Smooth muscle cell of the brain vasculature (primary cell): ENCODE measurements at regions not wholly inside any gene's neighbourhood (a gene's known extent, or its start where the extent isn't known, plus 50 kb on each side); places are given as distances from the start of the nearest gene placed in this dataset.

Experiments used
- DNase-seq: peaks from one replicate; pipeline ENCODE4 v3.0.0-alpha.2; 2012; ENCODE audit warnings: low read depth, low spot score

DNA sequence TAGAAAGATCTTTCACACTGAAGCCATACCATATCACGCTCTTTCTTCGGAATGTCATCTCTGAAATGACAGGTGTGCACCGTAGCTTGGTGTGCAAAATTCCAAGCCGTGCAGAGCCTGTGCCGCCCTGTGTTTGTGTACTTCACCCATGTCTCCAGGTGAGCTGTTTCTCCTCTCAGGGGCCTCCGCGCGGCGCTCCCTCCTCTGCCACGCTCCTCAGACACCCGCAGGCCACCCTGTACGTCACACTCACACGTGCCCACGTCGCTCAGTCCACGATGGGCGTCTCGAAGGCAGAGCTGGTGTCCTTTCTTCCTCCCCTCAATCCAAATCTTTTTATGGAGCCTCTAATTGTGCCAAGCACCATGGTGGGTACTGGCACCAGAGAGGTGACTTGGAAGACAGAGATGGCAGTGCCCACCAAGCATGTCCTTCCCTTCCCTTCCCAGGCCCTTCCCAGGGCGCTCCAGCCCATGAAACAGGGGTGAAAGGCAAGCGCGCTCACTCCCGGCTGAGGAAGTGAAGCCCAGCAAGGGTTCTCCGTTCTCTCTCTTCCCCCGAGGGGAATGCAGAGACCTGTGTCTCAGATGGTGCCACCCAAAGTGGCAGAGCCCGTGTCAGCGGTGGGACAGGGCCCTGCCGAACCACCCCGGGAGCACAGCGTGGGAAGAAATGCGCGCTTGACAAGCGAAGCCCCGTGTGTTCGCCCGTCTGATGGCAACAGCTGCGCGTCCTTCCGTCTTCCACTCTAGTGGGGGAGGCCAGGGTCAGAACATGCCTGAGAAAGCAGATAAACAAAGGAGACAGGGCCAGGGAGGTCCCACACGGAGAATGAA lies 292.5 kb upstream of the SHH start:
- DNase-seq = no peak

DNA sequence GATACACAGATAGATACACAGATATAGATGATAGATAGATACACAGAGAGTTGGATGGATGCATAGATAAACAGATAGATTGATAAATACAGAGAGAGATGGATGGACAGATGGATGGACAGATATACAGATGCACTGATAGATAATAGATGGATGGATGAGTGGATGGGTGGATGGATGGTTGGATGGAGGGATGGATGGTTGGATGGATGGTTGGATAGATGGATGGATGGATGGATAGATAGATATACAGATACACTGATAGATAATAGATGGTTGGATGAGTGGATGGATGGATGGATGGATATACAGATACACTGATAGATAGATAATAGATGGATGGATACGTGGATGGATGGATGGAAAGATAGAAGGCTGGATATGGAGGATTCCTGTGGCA lies 290.0 kb upstream of the SHH start:
- no peak for DNase-seq

DNA sequence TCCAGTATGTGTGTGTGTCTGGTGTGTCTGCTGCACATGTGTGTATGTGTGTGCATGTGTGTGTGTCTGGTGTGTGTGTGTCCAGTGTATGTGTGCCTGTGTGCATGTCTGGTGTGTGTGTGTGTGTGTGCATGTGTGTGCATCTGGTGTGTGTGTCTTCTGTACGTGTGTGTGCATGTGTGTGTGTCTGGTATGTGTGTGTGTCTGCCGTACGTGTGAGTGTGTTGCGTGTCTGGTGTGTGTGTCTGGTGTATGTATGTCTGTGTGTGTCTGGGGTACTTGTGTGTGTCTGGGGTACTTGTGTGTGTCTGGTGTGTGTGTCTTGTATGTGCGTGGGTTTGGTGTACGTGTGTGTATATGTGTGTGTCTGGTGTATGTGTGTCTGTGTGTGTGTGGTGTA lies 289.1 kb upstream of the SHH start:
- no peak for DNase-seq

DNA sequence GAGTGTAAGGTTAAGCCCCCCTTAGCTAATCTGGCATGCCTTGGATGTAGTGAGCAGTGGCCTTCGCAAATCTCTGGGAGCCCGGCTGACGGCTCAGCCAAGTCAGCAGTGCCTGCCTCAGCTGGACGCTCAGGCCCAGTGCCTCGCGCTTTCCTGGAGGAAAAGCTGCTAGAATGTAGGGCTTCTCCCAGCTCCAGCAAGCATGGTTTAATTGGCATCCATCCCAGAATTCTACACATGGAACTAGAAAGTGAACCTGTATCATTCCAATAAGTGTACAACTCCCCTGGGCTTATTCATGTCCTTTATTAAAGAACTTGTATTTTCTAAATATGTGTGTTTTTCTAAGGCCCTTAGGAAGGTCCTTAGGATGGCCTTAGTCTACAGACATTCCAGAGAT lies 287.8 kb upstream of the SHH start:
- no peak for DNase-seq

DNA sequence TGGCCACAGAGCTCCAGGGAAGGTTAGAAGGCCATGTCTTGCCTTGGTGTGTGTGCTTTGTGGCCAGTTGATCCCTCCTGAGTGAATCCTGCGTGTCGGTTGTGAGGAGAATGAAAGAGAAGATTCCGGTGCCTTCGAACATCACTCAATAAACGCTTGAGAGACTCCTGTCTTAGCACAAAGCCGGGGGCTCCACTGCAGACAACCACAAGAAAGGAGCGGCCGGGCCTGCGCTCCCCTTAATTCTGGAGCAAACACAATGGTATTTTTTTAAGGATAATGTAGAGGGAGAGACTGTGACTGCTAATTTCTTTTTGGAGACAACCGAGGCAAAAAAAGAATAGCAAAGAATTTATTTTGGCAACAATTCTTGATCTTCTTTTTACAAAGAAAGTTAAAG lies 286.8 kb upstream of the SHH start:
- no peak for DNase-seq

DNA sequence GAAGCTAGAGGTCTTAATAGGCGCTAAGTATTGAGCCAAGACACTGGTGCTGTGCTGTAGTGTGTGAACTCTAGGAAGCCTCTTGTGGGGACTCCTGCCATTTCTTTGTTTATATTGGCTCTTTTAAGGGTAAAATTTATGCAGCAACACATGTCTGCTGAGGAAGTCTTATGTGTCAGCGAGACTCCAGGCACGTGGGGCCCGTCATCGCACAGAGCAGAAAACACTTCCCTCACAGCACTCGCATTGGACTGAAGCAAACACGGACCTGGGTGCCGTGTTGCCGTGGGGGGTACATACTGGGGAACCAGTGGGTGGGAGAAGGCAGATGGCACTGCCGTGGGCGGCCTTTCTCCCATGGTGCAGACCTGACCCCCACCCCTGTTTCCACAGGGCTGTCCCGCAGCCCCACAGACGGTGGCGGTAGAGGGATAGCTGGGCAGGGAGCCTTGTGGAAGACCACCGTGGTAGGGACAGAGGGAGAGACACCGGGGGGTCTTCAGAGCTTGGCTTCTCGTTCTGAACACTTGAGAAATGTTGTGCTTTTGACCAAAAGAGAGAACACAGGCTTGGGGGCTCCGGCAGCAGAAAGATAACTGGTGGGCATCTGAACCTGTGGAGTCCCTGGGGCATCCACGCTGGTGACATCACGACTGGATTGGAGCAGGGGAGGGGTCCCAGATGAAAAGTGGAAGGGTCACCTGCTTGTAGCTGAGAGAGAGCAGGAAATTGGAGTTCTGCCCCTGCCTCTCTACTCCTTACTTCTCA lies 284.7 kb upstream of the SHH start:
- no peak for DNase-seq

DNA sequence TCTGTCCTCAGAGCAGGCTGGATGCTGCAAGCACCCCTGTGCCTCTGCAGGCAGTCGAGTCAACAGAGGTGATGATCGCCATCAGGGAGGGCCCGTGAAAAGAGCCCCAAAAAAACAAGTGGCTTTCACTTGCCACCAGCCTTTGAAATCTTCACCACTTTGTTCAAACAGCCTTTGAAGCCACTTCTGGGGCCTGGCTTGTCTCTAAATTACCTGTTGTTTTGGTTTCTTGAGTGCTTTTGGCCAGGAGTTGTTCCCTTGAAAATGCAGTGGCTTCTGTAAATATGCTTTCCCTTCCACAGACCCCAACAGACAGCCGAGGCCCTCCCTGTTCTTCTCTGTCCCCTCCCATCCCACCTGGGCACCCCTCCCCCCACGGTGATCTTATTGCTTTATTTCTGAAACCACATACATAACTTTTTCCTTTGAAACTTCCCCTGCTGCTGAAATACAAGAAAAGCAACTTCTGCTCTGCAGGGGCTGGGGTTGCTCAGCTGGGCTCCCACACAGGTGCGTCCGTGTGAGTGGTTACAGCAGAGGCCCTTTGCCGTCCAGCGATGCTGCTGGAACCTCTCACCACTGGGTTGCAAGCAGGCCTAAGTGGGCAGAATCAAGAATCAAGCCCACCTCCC lies 283.8 kb upstream of the SHH start:
- no peak for DNase-seq

DNA sequence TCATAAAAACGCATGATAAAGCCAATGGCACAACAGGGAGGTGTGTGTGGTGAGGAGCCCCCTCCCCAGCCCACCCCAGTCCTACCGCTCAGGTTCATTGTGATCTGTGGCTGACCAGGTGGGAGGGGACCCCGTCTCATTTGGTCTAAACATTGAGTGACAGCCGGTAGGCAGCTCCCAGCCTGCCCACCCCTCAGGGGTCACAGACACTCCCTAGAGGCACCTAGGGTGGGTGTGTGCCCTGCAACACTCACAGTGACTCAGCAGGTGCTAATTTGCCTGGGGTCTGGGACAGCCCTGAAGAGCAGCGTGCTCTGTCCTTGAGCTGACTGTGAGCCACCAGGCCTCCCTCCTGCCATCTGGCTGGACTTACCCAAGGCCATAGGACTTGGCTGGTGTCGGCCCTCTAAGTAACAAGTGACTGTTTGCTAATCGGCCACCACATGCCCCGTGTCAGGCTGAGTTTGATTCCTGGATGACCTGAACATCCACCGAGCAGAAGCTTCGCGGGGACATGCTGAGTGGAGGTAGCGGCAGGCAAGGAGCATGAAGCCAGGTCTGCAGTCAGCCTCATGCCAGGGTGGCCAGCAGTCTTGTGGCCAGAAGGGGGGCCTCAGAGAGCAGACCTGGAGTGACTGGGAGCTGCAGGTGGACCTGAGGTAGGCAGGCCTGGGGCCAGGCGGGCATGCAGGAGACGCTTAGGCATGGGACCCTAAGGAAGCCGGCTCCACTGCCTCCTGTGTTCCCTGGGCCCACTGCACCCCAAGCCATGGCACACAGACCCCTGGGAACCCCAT lies 282.3 kb upstream of the SHH start:
- no peak for DNase-seq

DNA sequence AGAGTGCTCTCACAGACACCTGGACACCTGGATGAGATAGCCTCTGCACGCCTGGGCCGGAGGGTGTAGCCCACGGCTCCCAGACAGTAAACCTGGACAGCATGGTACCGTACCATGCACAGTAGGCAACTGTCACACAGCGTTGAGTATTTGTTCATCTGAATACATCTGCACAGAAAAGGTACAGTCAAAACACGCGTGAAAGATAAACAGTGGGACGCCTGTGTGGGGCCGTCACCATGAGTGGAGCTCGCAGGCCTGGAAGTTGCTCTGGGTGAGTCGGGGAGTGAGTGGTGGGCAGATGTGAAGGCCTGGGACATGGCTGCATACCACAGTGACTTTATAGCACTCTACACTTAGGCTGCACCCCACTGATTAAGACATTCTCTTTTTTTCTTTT lies 280.0 kb upstream of the SHH start:
- no peak for DNase-seq

DNA sequence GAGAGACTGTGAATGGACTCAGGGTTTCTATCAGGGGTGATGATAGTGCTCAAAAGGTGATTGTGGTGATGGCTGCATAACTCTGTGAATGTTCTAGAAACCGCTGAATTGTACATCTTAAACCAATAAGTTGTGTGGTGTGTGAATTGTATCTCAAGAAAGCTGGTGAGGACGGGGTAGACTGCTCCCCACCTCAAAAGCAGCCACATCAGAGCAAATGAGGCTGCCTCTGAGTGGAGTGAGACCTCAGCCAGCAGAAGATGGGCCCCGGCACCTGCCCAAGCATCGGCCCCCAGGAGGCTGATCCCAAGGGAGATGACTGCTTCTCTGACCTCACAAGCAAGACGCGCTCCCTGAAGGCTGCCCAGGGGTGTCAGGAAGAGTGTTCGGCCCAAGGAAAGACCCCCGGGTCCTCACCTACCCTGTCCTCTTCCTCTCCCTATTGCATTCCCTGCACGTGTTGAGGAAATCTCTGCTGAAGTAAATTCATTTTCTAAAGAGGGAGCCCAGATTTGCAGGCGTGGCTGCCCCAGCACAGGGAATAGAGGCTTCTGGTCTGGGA lies 279.3 kb upstream of the SHH start:
- no peak for DNase-seq

DNA sequence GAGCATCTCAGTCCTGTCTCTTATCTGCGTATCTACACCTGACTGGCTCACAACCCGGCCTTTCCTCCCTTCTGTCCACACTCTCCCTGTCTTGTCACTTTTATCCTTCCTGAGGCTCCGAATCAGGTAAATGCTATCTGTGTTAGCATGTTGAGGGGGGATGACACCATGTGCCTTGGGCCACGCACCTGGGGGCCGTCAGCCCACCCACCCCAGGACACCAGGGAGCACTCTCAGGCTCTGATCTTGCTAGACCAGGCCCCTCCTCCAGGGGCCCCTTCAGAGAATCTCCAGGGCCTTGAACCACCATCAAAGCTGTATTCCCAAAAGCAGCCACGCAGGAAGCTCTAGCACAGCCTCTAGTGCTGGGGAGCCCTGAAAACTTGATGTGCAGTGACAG lies 278.7 kb upstream of the SHH start:
- no peak for DNase-seq

DNA sequence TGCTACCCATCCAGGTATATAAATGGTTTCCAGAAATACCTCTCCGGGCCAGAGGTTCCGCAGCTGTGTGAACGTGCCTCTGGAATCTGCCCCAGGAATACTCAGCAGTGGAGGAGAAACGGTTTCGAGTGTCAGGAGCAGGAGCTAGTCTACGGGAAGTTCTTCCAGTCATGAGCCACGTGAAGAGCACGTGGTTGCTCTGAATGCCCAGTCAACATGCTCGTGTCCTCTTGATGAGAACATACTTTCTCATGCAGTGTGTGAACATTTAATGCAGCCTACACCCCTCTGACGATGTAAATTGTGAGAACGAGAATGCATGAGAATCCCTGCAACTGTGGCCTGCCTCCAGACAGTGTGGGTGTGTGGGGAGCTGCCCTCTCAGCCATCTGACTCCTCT lies 277.0 kb upstream of the SHH start:
- no peak for DNase-seq

DNA sequence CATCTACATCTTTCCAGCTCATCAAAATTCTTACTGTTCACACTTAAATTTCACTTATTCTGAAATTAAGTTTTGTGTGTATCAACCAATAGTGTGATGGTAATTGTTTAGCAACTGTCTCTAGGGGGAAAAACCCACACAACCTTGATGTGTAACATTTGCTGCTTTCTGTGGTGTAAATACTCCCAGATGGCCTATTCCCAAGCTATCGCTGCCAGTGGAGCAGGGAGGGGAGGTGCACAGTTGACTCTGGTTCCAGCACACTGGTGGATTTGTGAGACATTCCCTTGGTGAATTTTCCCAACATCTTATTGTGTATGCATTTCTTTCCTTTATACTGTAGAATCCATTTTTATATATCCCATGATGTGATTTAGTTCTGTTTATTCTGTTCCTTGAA lies 275.9 kb upstream of the SHH start:
- DNase-seq = no peak

DNA sequence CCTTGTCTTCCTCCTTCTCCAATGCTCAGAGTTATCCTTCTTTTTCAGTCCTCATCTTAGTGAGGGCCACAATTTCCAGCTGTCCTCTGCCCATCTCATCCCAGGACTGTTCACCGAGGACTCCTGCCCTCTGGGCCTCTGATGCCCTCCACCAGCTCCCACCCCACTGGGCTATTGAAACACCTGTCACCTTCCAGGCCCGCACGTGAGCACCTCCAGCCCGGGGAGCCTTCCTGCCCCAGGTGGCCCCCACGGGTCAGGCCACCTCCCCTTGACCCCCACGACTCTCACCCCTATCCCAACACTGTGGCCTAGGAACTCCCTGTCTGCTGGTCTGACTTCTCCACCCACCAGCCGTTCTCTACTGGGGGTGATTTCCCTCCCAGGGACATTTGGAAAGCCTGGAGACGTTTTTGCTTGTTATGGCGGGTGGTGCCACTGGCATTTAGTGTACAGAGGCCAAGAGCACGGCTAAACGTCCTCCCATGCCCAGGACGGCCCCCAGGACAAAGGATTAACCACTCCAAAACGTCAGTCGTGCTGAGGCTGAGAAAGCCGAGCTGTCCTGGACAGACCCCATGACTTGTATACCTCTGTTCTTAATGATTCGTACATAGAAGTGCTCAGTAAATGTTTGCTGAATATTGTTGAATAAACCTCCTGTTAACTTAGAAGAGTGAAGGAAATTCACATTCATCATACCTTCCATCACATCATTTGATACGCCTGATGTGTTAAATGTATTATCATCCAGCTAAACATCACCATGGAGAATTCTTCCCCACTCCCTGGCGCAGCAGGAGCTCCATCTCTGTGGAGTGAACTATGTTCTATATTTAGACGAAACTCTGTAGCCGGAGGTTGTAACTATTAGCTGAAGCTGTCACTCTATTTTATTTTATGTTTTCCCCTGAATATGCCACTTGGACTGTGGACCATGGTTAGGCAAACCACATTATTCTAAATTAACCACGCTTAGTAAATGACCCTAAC lies 270.1 kb upstream of the SHH start:
- no peak for DNase-seq

DNA sequence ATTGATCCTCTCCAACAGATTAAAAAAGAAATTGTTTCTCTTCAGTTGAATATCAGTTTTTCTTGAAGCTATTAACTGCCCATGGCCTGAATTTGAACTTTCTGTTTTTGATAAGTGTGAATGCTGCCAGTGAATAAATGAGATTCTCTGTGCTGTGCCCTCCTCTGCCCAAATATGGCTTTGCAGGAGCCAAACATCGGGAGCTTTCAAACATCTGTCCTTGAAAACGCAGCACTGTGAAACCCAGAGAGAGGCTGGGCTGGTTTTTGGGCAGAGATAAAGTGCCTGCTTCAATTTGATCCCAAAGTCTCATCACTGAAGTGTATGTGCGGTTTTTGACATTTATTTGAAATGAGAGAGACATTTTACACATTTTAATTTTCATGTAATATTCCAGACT lies 268.3 kb upstream of the SHH start:
- DNase-seq = no peak

DNA sequence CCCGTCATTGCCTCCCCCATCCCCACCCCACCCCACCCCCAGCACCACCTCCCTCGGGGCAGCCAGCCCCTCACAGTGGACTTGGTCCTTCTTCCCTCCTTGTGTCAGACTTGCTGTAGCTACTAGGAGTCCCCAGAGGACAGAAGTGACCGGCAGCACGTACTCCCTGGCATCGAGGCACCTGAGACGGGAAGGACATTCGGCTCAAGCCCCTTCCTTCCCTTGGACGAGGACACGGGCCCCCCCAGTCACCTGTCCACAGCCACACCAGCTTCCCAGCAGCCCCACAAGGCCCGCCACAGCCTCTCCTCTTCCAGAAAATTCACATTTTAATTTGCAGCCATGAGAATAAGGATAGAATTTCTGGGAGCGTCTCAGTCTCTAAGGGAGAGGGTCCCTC lies 267.8 kb upstream of the SHH start:
- DNase-seq = no peak

DNA sequence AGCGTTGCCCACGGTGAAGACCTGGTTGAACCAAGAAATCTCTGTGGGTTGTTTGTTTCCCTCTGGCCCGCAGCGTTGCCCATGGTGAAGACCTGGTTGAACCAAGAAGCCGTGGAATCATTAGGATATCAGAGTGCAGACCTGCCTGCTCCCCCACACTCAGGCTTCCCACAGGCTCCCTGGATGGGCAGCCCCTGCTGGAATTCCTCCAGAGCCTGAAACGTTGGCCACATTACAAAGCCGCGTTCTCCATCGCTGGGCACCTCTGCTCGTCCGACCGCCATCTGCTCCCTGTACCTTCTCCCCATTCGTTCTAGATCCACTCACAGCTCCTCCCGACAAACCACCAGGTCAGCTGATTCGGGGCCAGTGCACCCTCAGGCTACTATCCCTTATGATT lies 266.9 kb upstream of the SHH start:
- DNase-seq = no peak

DNA sequence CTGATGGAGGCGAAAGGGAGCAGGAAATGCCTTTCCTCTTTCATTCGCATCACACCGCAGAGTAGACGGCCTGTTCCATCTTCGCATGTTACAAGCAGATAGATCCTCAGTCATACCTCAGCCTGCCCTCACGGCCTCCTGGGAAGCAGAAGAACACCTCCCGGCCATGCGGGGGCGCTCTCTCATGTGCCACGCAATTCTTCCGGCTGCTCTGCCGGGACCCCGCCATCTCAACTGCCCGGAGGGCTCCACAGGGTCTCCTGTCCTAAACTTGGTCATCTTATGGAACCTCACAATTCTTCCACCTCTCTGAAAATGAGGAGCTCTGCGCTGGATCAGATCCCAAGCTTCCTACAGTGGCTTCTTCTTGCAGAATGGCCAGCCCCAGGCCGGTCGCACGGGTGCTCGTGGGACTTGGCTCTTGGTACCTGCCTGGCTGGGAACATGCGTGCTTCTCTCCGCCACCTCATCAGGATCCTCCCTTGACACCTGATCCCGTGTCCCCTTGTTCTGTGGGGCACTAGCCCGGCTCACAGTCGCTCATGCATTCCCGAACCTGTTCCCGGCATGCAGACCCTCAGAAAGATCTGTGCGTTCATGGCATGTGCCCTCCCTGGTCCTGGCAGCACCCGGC lies 262.8 kb upstream of the SHH start:
- no peak for DNase-seq

DNA sequence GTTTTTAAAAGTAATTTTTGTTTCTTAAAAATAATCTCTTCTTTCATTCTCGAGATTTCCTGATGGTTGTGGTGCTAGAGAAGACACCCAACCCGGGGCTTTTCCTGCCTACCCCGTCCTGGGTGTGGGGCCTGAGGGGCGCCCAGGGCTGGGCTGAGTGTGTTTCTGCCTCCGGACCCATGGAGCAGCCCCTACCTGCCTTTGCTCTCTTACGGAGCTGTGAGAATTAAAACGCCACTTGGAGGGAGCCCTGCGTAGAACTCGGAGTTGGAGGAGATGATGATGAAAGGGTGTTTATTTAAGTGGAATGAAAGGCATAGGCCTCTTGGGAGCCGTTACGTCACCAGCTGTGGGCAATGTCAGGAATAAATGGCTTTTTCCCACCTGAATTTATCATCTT lies 261.8 kb upstream of the SHH start:
- no peak for DNase-seq
